ENCODE measurements at regions not wholly inside any gene's neighbourhood (a gene's known extent, or its start where the extent isn't known, plus 50 kb on each side); places are given as distances from the start of the nearest gene placed in this dataset.

DNA sequence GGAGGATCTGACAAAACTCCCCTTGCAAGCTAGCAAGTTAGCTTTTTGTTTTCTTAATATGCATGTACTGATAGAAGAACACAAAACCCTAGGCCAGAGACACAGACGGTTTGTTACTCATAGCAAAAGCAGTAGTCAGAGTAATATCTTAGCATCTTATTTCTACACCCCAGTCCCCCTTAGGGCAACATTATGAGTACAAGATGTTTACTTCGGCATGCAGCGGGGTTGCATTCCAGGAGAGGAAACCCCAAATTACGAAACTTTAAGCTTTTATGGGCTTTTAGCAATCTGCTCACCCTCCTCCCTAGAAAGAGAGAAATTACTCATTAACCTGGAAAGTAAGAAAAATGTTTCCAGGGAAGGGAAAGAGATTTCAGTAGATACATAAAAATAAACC, 1286.9 kb downstream of the EPHA7 start:
- no peaks in the 10 kb centered on the region for H3K27me3 Mint-ChIP-seq (ENCODE audit: insufficient read depth, unreplicated experiment)
- peak; percentile 51 to 62 for DNase-seq
- H3K4me1 Mint-ChIP-seq (ENCODE audit: low read depth, unreplicated experiment), result peaks cover 25% of the 10 kb centered on the region
- TF ChIP-seq, protein P1, sequence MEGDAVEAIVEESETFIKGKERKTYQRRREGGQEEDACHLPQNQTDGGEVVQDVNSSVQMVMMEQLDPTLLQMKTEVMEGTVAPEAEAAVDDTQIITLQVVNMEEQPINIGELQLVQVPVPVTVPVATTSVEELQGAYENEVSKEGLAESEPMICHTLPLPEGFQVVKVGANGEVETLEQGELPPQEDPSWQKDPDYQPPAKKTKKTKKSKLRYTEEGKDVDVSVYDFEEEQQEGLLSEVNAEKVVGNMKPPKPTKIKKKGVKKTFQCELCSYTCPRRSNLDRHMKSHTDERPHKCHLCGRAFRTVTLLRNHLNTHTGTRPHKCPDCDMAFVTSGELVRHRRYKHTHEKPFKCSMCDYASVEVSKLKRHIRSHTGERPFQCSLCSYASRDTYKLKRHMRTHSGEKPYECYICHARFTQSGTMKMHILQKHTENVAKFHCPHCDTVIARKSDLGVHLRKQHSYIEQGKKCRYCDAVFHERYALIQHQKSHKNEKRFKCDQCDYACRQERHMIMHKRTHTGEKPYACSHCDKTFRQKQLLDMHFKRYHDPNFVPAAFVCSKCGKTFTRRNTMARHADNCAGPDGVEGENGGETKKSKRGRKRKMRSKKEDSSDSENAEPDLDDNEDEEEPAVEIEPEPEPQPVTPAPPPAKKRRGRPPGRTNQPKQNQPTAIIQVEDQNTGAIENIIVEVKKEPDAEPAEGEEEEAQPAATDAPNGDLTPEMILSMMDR (IDR thresholded peaks at IDR 0.05; ENCODE audit: insufficient read depth in 1 of 2, low read depth in 1 of 2, low read length in 1 of 2, severe bottlenecking in 1 of 2, unreplicated experiment in 1 of 2), result no peak
- POLR2A ChIA-PET, result no interaction called here
- peak overlapping the region; percentile 1 for H3K27ac Mint-ChIP-seq (ENCODE audit: unreplicated experiment)
- peak overlapping the region; percentile 16 for H3K4me3 Mint-ChIP-seq (ENCODE audit: unreplicated experiment)
- intact Hi-C loops (cut with micrococcal nuclease; ENCODE audit: unreplicated experiment), result no loop called here
- no peaks in the 10 kb centered on the region for H3K9me3 ChIP-seq
- BruUV-seq (replicated peaks), result no TSS peak
- H3K36me3 Mint-ChIP-seq (ENCODE audit: insufficient read depth, unreplicated experiment), result no peaks in the 10 kb centered on the region
- no peaks in the 10 kb centered on the region for H3K36me3 ChIP-seq (ENCODE audit: control insufficient read depth, insufficient read depth, low read length)
- H3K4me3 ChIP-seq (ENCODE audit: low read depth, low read length), result no peak overlapping the region
- H3K9me3 Mint-ChIP-seq (ENCODE audit: unreplicated experiment), result no peaks in the 10 kb centered on the region
- CTCF ChIA-PET, result no interaction called here
- no peaks in the 10 kb centered on the region for H3K27me3 ChIP-seq (replicated peaks; ENCODE audit: control insufficient read depth, insufficient read depth, low read length)
- H3K4me1 ChIP-seq, result peaks cover 32% of the 10 kb centered on the region

DNA sequence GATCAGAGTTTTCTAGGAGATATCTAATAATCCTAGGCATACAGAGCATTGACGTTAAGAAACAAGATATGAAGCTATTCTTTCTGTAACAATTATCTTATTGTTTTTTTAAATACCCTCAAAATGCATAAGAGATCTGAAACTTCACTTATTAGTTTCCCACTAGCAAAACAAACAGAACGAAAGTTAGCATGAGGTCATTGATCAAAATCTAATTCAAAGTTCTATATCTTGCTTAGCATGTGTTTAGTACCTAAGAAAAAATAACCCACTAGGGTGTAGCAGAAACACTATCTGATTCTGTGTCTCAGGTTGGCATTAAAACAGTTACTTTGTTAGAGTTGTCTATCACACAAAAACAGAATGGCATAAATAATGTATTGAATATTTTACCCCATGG, 1288.4 kb downstream of the EPHA7 start:
- Mint-ChIP-seq H3K9me3 (ENCODE audit: unreplicated experiment) (no peaks in the 10 kb centered on the region), H3K4me1 (ENCODE audit: low read depth, unreplicated experiment) (peaks cover 33% of the 10 kb centered on the region), H3K36me3 (ENCODE audit: insufficient read depth, unreplicated experiment) (no peaks in the 10 kb centered on the region), H3K27me3 (ENCODE audit: insufficient read depth, unreplicated experiment) (no peaks in the 10 kb centered on the region), H3K27ac (ENCODE audit: unreplicated experiment) (no peak overlapping the region), H3K4me3 (ENCODE audit: unreplicated experiment) (no peak overlapping the region)
- DNase-seq, result no peak
- BruUV-seq (replicated peaks), result no TSS peak
- H3K9me3 ChIP-seq, result no peaks in the 10 kb centered on the region
- H3K27me3 ChIP-seq (replicated peaks; ENCODE audit: control insufficient read depth, insufficient read depth, low read length), result no peaks in the 10 kb centered on the region
- TF ChIP-seq, protein P1 (IDR thresholded peaks at IDR 0.05; ENCODE audit: insufficient read depth in 1 of 2, low read depth in 1 of 2, low read length in 1 of 2, severe bottlenecking in 1 of 2, unreplicated experiment in 1 of 2), result no peak
- H3K4me1 ChIP-seq, result peaks cover 42% of the 10 kb centered on the region
- ChIA-PET POLR2A (no interaction called here), CTCF (no interaction called here)
- no peak overlapping the region for H3K4me3 ChIP-seq (ENCODE audit: low read depth, low read length)
- intact Hi-C loops (cut with micrococcal nuclease; ENCODE audit: unreplicated experiment), result no loop called here
- H3K36me3 ChIP-seq (ENCODE audit: control insufficient read depth, insufficient read depth, low read length), result no peaks in the 10 kb centered on the region

DNA sequence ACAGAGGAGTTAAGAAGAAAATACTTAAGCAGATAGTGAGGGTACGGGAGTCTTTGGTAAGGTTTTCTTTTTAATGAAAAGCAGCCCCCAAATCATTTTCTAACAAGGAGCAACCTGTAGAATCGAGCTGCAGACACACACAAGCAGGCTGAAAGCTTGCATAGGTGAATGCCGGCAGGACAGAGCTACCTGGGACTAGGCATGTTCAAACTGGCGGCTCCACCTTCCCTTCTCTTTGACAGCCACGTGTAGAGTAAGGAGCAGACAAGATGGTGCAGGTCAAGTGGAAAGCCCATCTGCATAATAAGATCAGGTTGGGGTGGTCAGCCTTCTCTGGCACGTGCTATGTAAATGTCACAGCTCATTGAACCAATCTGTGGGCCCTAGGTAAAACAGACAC, 1292.4 kb downstream of the EPHA7 start:
- Histone ChIP-seq H3K4me3 (ENCODE audit: low read depth, low read length) (no peak overlapping the region), H3K36me3 (ENCODE audit: control insufficient read depth, insufficient read depth, low read length) (no peaks in the 10 kb centered on the region), H3K27me3 (replicated peaks; ENCODE audit: control insufficient read depth, insufficient read depth, low read length) (no peaks in the 10 kb centered on the region), H3K4me1 (peaks cover 21% of the 10 kb centered on the region), H3K9me3 (no peaks in the 10 kb centered on the region)
- Mint-ChIP-seq H3K4me1 (ENCODE audit: low read depth, unreplicated experiment) (peaks cover 19% of the 10 kb centered on the region), H3K36me3 (ENCODE audit: insufficient read depth, unreplicated experiment) (no peaks in the 10 kb centered on the region), H3K9me3 (ENCODE audit: unreplicated experiment) (no peaks in the 10 kb centered on the region), H3K27ac (ENCODE audit: unreplicated experiment) (no peak overlapping the region), H3K27me3 (ENCODE audit: insufficient read depth, unreplicated experiment) (no peaks in the 10 kb centered on the region), H3K4me3 (ENCODE audit: unreplicated experiment) (no peak overlapping the region)
- POLR2A ChIA-PET, result no interaction called here
- CTCF ChIA-PET, result no interaction called here
- no peak for DNase-seq
- TF ChIP-seq, protein P1 (IDR thresholded peaks at IDR 0.05; ENCODE audit: insufficient read depth in 1 of 2, low read depth in 1 of 2, low read length in 1 of 2, severe bottlenecking in 1 of 2, unreplicated experiment in 1 of 2), result no peak
- BruUV-seq (replicated peaks), result no TSS peak
- intact Hi-C loops (cut with micrococcal nuclease; ENCODE audit: unreplicated experiment), result loop anchor here (1.0 to 10.0 kb wide), 4 partner anchors 17 to 518 kb away; no protein-coding TSS in a partner anchor

All from Caco-2 (cell line).